ENCODE measurements at regions not wholly inside any gene's neighbourhood (a gene's known extent, or its start where the extent isn't known, plus 50 kb on each side); places are given as distances from the start of the nearest gene placed in this dataset.

- TF ChIP-seq, protein P1, sequence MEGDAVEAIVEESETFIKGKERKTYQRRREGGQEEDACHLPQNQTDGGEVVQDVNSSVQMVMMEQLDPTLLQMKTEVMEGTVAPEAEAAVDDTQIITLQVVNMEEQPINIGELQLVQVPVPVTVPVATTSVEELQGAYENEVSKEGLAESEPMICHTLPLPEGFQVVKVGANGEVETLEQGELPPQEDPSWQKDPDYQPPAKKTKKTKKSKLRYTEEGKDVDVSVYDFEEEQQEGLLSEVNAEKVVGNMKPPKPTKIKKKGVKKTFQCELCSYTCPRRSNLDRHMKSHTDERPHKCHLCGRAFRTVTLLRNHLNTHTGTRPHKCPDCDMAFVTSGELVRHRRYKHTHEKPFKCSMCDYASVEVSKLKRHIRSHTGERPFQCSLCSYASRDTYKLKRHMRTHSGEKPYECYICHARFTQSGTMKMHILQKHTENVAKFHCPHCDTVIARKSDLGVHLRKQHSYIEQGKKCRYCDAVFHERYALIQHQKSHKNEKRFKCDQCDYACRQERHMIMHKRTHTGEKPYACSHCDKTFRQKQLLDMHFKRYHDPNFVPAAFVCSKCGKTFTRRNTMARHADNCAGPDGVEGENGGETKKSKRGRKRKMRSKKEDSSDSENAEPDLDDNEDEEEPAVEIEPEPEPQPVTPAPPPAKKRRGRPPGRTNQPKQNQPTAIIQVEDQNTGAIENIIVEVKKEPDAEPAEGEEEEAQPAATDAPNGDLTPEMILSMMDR (IDR thresholded peaks at IDR 0.05) = no peak
- no peak overlapping the region for H3K27ac ChIP-seq
- intact Hi-C loops (cut with DNase I; ENCODE audit: low total_unique reads) = no loop called here
These were observed 443.7 kb downstream of the UTRN start for GRCh38 chr6:144728804-144729203.

DNA sequence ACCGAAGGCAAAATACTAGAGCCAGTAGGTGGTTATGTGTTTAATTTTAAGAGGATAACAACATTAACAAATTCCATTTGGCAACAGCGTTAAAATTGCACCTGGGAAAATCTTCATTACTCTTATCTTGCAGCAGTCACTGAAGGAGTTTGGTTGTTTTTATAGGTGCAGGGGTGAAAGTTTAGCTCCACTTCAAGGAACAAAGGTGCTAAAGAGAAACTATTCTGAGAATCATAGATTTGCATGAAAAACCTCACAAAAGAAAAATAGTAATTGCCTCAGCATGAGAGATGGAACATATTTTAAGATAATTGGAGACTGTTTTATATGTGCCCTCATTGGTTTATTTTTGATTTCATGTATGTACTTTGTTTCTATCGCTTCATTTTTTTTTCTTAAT lies 444.4 kb downstream of the UTRN start:
- Histone ChIP-seq H3K4me1 (no peaks in the 10 kb centered on the region), H3K4me3 (no peak overlapping the region), H3K27ac (no peak overlapping the region), H3K27me3 (no peaks in the 10 kb centered on the region), H3K36me3 (peaks cover 19 to 30% (median 22%) of the 10 kb centered on the region in 3 donors), H3K9me3 (no peaks in the 10 kb centered on the region)
- DNase-seq = no peak
- intact Hi-C loops (cut with DNase I; ENCODE audit: low total_unique reads) = no loop called here
- TF ChIP-seq, protein P1 (IDR thresholded peaks at IDR 0.05) = no peak

More at GRCh38 chr6:144728804-144729203, 443.7 kb downstream of the UTRN start:
- Histone ChIP-seq H3K27me3 (no peaks in the 10 kb centered on the region), H3K4me1 (no peaks in the 10 kb centered on the region), H3K4me3 (no peak overlapping the region), H3K36me3 (peaks cover 19 to 30% (median 22%) of the 10 kb centered on the region in 3 donors), H3K9me3 (no peaks in the 10 kb centered on the region)
- no peak for DNase-seq

DNA sequence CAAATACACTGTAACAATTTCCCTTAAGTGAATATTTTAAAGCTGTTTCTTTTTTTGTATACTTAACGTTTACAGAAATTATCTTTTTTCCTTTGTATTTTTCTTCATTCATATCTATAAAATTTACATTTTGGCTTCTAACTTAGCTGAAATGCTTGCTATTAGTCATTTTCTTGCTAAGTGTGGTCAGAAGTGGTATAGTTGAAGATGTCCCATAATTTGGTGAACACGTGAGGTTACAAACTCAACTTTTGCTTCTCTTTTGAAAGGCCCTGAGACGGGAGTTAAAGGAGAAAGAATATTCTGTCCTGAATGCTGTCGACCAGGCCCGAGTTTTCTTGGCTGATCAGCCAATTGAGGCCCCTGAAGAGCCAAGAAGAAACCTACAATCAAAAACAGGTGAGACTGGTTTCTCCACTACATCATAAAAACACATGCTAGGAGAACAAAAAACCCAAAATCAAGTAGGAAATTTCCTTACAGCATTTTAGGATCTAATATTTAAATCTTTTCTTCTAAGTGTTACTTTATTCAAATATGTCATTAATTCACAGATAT lies 445.0 kb downstream of the UTRN start:
- TF ChIP-seq, protein P1 (IDR thresholded peaks at IDR 0.05) = no peak
- Histone ChIP-seq H3K36me3 (peaks cover 19 to 30% (median 22%) of the 10 kb centered on the region in 3 donors), H3K27me3 (no peaks in the 10 kb centered on the region), H3K9me3 (no peaks in the 10 kb centered on the region), H3K4me1 (no peaks in the 10 kb centered on the region), H3K4me3 (no peak overlapping the region), H3K27ac (no peak overlapping the region)
- intact Hi-C loops (cut with DNase I; ENCODE audit: low total_unique reads) = no loop called here
- no peak for DNase-seq

GRCh38 chr6:144731229-144731628 lies 446.1 kb downstream of the UTRN start:
- H3K9me3 ChIP-seq = no peaks in the 10 kb centered on the region
- DNase-seq = no peak
- intact Hi-C loops (cut with DNase I; ENCODE audit: low total_unique reads) = no loop called here
- H3K27me3 ChIP-seq = no peaks in the 10 kb centered on the region
- H3K27ac ChIP-seq = no peak overlapping the region
- no peaks in the 10 kb centered on the region for H3K4me1 ChIP-seq
- no peak overlapping the region for H3K4me3 ChIP-seq
- TF ChIP-seq, protein P1 (IDR thresholded peaks at IDR 0.05) = no peak
- H3K36me3 ChIP-seq = peaks cover 19 to 30% (median 22%) of the 10 kb centered on the region in 3 donors

DNA sequence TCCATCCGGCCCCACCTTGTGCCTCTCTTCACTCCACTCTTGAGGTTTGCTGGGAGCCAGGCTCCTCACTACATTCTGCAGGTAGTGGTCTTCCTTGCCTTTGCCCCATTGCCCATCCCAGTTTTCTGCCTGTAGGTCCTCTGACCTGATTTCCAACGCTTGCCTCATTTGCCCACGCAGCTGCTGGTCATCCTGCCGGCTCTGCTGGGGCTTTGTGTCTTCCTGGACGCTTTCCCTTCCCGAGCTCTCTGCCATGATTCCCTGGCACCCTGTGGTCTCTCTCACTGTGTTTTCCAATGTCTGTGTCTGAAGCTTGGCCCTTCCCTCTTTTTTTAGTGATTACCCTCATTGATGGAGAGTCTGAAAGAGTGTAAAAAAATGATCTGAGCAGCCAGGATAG lies 451.6 kb downstream of the UTRN start:
- intact Hi-C loops (cut with DNase I; ENCODE audit: low total_unique reads) = no loop called here
- TF ChIP-seq, protein P1 (IDR thresholded peaks at IDR 0.05) = no peak
- Histone ChIP-seq H3K36me3 (peaks cover 12 to 19% (median 19%) of the 10 kb centered on the region in 3 donors), H3K4me1 (peaks cover 0 to 3% (median 0%) of the 10 kb centered on the region in 4 donors), H3K27me3 (no peaks in the 10 kb centered on the region), H3K27ac (no peak overlapping the region), H3K9me3 (no peaks in the 10 kb centered on the region), H3K4me3 (no peak overlapping the region)
- no peak for DNase-seq

DNA sequence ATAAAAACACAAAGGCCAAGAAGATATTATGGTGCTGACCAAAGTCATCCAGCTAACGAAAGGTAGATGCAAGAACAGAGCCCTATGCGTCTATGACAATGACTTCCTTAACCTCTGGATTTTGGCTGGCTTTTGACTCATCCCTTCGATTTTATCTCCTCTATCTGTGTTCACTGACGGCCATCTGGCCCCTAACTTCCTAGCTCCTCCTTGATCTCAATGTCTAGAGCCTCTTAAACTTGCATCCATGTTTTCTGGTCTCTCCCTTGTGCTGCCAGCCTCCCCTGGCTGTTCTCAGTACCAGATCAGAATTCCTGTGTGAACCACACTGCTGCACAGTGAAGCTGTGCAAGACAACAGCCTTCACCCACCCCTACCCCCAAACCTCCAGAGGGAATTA lies 452.9 kb downstream of the UTRN start:
- H3K4me3 ChIP-seq = no peak overlapping the region
- no peak overlapping the region for H3K27ac ChIP-seq
- H3K27me3 ChIP-seq = no peaks in the 10 kb centered on the region
- intact Hi-C loops (cut with DNase I; ENCODE audit: low total_unique reads) = no loop called here
- DNase-seq = no peak
- H3K9me3 ChIP-seq = no peaks in the 10 kb centered on the region
- TF ChIP-seq, protein P1 (IDR thresholded peaks at IDR 0.05) = no peak
- H3K36me3 ChIP-seq = peaks cover 3 to 10% (median 9%) of the 10 kb centered on the region in 3 donors
- H3K4me1 ChIP-seq = peaks cover 0 to 3% (median 0%) of the 10 kb centered on the region in 4 donors

Data from tibial artery (tissue), 4 donors.